Trophoblast cell (in vitro differentiated cells and primary cell): ENCODE measurements at regions not wholly inside any gene's neighbourhood (a gene's known extent, or its start where the extent isn't known, plus 50 kb on each side); places are given as distances from the start of the nearest gene placed in this dataset.
A peak's percentile ranks its signal among the peaks of the same experiment; 100 is the strongest.

ENCODE experiments used
- DNase-seq, 2 donors: peaks; one replicate each; pipeline ENCODE4 v3.0.0-alpha.2; 2016
- H2AFZ ChIP-seq: 2 replicates; pipeline ENCODE4 v1.6.1; 2013; ENCODE audit warnings: low read length, moderate library complexity, mild to moderate bottlenecking; ENCODE audit not compliant: insufficient read depth, poor library complexity
- H2AK5ac ChIP-seq: 2 replicates; pipeline ENCODE4 v1.6.1; 2013; ENCODE audit warnings: mild to moderate bottlenecking, low read length
- H2BK120ac ChIP-seq: 2 replicates; pipeline ENCODE4 v1.6.1; 2013; ENCODE audit warnings: low read length, mild to moderate bottlenecking, moderate library complexity; ENCODE audit not compliant: insufficient read depth, poor library complexity
- H2BK12ac ChIP-seq: 2 replicates; pipeline ENCODE4 v1.6.1; 2013; ENCODE audit warnings: mild to moderate bottlenecking, low read length, moderate library complexity
- H2BK5ac ChIP-seq: 2 replicates; pipeline ENCODE4 v1.6.1; 2013; ENCODE audit warnings: low read length, low read depth, moderate library complexity, mild to moderate bottlenecking; ENCODE audit not compliant: poor library complexity
- H3K14ac ChIP-seq: 2 replicates; pipeline ENCODE4 v1.6.1; 2013; ENCODE audit warnings: mild to moderate bottlenecking, low read length
- H3K18ac ChIP-seq: 2 replicates; pipeline ENCODE4 v1.6.1; 2013; ENCODE audit warnings: mild to moderate bottlenecking, low read length
- H3K23ac ChIP-seq: 2 replicates; pipeline ENCODE4 v1.6.1; 2013; ENCODE audit warnings: low read length
- H3K27ac ChIP-seq: 2 replicates; pipeline ENCODE4 v1.5.1; 2013; ENCODE audit warnings: low read depth, mild to moderate bottlenecking, inconsistent platforms, low read length, moderate library complexity
- H3K27me3 ChIP-seq: 2 replicates; pipeline ENCODE4 v1.6.1; 2013; ENCODE audit warnings: inconsistent platforms, mild to moderate bottlenecking, low read length, moderate library complexity; ENCODE audit not compliant: insufficient read depth
- H3K36me3 ChIP-seq, 2 experiments: 1 replicate in 1 of 2; 2 replicates in 1 of 2; pipeline ENCODE4 v1.6.1; 2013; ENCODE audit warnings: low read length in 2 of 2, mild to moderate bottlenecking in 2 of 2, moderate library complexity in 1 of 2; ENCODE audit not compliant: insufficient read depth in 2 of 2, control insufficient read depth in 1 of 2
- H3K4ac ChIP-seq: 2 replicates; pipeline ENCODE4 v1.6.1; 2013; ENCODE audit warnings: low read depth, mild to moderate bottlenecking, low read length, moderate library complexity
- H3K4me1 ChIP-seq, 2 experiments: 1 replicate in 1 of 2; 2 replicates in 1 of 2; pipeline ENCODE4 v1.6.1; 2013; ENCODE audit warnings: low read length in 2 of 2, mild to moderate bottlenecking in 2 of 2, moderate library complexity in 1 of 2; ENCODE audit not compliant: insufficient read depth in 2 of 2, control insufficient read depth in 1 of 2
- H3K4me2 ChIP-seq: 2 replicates; pipeline ENCODE4 v1.6.1; 2013; ENCODE audit warnings: inconsistent platforms, mild to moderate bottlenecking, low read length, moderate library complexity
- H3K4me3 ChIP-seq: 2 replicates; pipeline ENCODE4 v1.5.1; 2013; ENCODE audit warnings: mild to moderate bottlenecking, low read depth, low read length, inconsistent platforms
- H3K79me1 ChIP-seq: one replicate; pipeline ENCODE4 v1.6.1; 2013; ENCODE audit warnings: low read length
- H3K79me2 ChIP-seq: 2 replicates; pipeline ENCODE4 v1.6.1; 2013; ENCODE audit warnings: low read length, mild to moderate bottlenecking; ENCODE audit not compliant: control insufficient read depth, insufficient read depth, poor library complexity
- H3K9ac ChIP-seq: 2 replicates; pipeline ENCODE4 v1.6.1; 2013; ENCODE audit warnings: mild to moderate bottlenecking, low read length
- H3K9me3 ChIP-seq: 2 replicates; pipeline ENCODE4 v1.6.1; 2013; ENCODE audit warnings: low read depth, mild to moderate bottlenecking, control low read depth, inconsistent platforms, low read length; ENCODE audit not compliant: insufficient read depth
- H4K12ac ChIP-seq: 2 replicates; pipeline ENCODE4 v1.6.1; 2013; ENCODE audit warnings: low read depth, mild to moderate bottlenecking, low read length, moderate library complexity
- H4K8ac ChIP-seq: 2 replicates; pipeline ENCODE4 v1.6.1; 2013; ENCODE audit warnings: low read depth, mild to moderate bottlenecking, low read length, moderate library complexity
- H4K91ac ChIP-seq: one replicate; pipeline ENCODE4 v1.6.1; 2013; ENCODE audit warnings: low read depth, mild to moderate bottlenecking, low read length, moderate library complexity
- WGBS: extraction: QIAGEN DNeasy Blood & Tissue Kit; methylation state at CpG from one replicate; pipeline ENCODE4 v1.1.7; 2013; ENCODE audit warnings: missing lambda C conversion rate; ENCODE audit not compliant: insufficient read length, insufficient coverage; ENCODE audit errors: extremely low coverage; 5-methylcytosine and 5-hydroxymethylcytosine counted together

DNA sequence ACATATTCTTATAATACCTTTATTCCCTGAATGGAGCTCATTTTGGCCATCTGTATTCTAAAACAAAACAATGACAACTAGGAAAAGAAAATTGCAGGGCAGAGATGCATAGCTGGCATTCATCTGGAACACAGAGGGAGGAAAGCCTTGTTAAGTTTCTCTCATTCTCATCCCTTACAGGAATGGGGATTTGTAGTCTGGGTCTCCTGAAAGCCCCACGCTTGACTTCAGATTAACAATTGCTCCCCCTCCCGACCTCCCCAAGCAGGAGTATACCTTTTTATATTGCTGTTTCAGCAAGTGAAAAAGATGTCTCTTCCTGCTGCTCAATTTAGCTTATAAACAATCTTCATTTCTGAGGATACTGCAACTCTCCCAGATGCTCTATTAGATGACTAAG is 812.1 kb downstream of the EFNA5 start:
- Histone ChIP-seq H2BK5ac (no peak overlapping the region), H3K27ac (no peak overlapping the region), H3K4me2 (no peak overlapping the region), H2BK12ac (no peak overlapping the region), H3K14ac (no peak overlapping the region), H4K8ac (no peak overlapping the region), H3K79me1 (no peaks in the 10 kb centered on the region), H3K9ac (no peak overlapping the region), H3K23ac (no peak overlapping the region), H3K4ac (no peak overlapping the region), H3K36me3 (no peaks in the 10 kb centered on the region), H3K4me1 (peaks cover 0 to 2% of the 10 kb centered on the region in 2 experiments), H3K18ac (no peak overlapping the region), H4K91ac (no peak overlapping the region), H3K27me3 (no peaks in the 10 kb centered on the region), H2AFZ (no peak overlapping the region), H4K12ac (no peak overlapping the region), H3K9me3 (no peaks in the 10 kb centered on the region), H3K4me3 (no peak overlapping the region), H2BK120ac (no peak overlapping the region), H2AK5ac (no peak overlapping the region), H3K79me2 (no peaks in the 10 kb centered on the region)
- no CpG with 5 or more reads among the region's 2 CpGs for WGBS
- no peak for DNase-seq

DNA sequence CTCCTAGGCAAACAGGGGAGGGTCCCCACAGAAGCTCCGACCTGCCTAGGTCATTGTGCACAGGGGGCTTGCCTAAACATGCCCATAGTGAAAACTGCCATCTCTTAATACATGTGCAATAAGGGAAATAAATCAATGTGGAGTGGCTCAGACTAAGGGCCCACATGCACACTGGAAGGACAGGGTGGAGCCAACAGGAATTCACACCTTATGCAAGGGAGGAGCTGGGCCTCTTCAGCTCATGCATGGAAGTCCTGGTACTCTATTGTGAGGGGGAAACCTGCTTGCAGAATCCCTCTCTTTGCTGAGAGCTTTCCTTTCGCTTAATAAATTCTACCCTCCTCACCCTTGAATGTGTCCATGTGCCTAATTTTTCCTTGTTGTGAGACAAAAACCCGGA is 815.8 kb downstream of the EFNA5 start:
- Histone ChIP-seq H3K18ac (no peak overlapping the region), H2BK12ac (no peak overlapping the region), H3K4me1 (no peaks in the 10 kb centered on the region), H3K4me3 (no peak overlapping the region), H3K14ac (no peak overlapping the region), H2BK120ac (peak overlapping the region; percentile 1), H3K4ac (no peak overlapping the region), H4K91ac (no peak overlapping the region), H3K79me1 (no peaks in the 10 kb centered on the region), H2AFZ (no peak overlapping the region), H3K9me3 (no peaks in the 10 kb centered on the region), H3K36me3 (no peaks in the 10 kb centered on the region), H3K79me2 (no peaks in the 10 kb centered on the region), H3K4me2 (no peak overlapping the region), H3K23ac (no peak overlapping the region), H3K27ac (no peak overlapping the region), H2AK5ac (no peak overlapping the region), H3K27me3 (no peaks in the 10 kb centered on the region), H4K8ac (no peak overlapping the region), H4K12ac (peak overlapping the region; percentile 30), H3K9ac (no peak overlapping the region), H2BK5ac (no peak overlapping the region)
- no peak for DNase-seq
- WGBS: no CpG with 5 or more reads among the region's 3 CpGs

DNA sequence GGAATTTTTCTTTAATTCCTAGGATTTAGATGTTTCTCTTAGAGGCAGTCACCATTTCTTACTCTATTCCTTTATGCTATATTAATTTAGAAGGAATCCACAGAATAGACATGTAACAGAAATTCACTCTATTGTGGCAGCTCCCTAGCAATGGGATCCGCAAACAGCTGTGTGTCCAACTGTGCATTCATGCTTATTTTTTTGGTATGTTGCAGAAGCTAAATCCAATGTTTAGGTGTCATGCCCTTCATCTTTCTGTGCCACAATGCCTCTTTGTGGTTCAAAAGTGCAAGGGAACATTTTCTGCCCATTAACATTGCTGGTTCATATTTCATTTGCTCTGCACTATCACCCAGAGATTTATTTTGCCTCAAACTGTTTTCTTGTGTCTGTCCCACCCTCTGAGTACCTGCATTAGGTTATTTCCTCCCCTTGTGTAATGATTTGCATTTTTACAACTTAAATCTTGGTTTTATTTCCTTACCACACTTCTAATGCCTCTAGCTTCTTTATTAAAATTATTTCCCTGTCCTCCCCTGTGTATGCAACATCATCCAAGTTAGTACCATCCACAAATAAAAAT is 816.5 kb downstream of the EFNA5 start:
- whole genome bisulfite sequencing: no CpG with 5 or more reads among the region's 1 CpG
- H4K12ac ChIP-seq: no peak overlapping the region
- H3K27ac ChIP-seq: no peak overlapping the region
- no peak overlapping the region for H3K23ac ChIP-seq
- H3K27me3 ChIP-seq: no peaks in the 10 kb centered on the region
- H3K36me3 ChIP-seq: no peaks in the 10 kb centered on the region
- H2BK120ac ChIP-seq: no peak overlapping the region
- no peak overlapping the region for H2BK12ac ChIP-seq
- no peak overlapping the region for H2AFZ ChIP-seq
- H2AK5ac ChIP-seq: no peak overlapping the region
- no peak overlapping the region for H3K4ac ChIP-seq
- no peaks in the 10 kb centered on the region for H3K79me1 ChIP-seq
- no peak overlapping the region for H3K4me2 ChIP-seq
- H4K91ac ChIP-seq: no peak overlapping the region
- no peaks in the 10 kb centered on the region for H3K4me1 ChIP-seq
- DNase-seq: no peak
- H3K18ac ChIP-seq: no peak overlapping the region
- H4K8ac ChIP-seq: no peak overlapping the region
- H3K79me2 ChIP-seq: no peaks in the 10 kb centered on the region
- no peak overlapping the region for H3K9ac ChIP-seq
- no peaks in the 10 kb centered on the region for H3K9me3 ChIP-seq
- no peak overlapping the region for H3K4me3 ChIP-seq
- no peak overlapping the region for H2BK5ac ChIP-seq
- no peak overlapping the region for H3K14ac ChIP-seq

DNA sequence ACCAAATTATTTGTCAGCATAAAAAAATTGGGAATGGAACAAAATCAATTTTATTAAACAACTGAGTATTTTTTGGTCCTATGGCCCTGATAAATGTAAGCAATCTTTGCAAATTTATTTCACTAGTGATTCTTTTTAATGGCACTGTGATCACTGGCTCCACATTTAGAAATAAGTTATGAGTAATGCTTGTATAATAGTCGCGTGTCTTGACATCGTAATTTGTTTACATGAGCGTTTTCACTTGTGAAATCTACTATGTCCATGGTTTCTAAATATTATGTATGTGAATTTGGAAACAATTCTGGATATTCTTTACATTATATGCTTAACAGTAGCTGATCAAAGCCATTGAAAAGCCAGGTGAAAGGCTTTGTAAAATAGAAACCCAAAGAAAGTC is 817.5 kb downstream of the EFNA5 start:
- H3K4ac ChIP-seq: no peak overlapping the region
- H3K14ac ChIP-seq: no peak overlapping the region
- no peaks in the 10 kb centered on the region for H3K4me1 ChIP-seq
- H3K4me2 ChIP-seq: no peak overlapping the region
- no peak overlapping the region for H3K27ac ChIP-seq
- no peaks in the 10 kb centered on the region for H3K79me1 ChIP-seq
- WGBS: no CpG with 5 or more reads among the region's 4 CpGs
- H4K12ac ChIP-seq: no peak overlapping the region
- no peaks in the 10 kb centered on the region for H3K36me3 ChIP-seq
- H3K9me3 ChIP-seq: no peaks in the 10 kb centered on the region
- H2AK5ac ChIP-seq: no peak overlapping the region
- H3K79me2 ChIP-seq: no peaks in the 10 kb centered on the region
- no peak overlapping the region for H2AFZ ChIP-seq
- H3K9ac ChIP-seq: no peak overlapping the region
- H4K91ac ChIP-seq: no peak overlapping the region
- H3K27me3 ChIP-seq: no peaks in the 10 kb centered on the region
- no peak overlapping the region for H3K23ac ChIP-seq
- no peak overlapping the region for H2BK120ac ChIP-seq
- no peak overlapping the region for H2BK12ac ChIP-seq
- H4K8ac ChIP-seq: no peak overlapping the region
- no peak overlapping the region for H2BK5ac ChIP-seq
- H3K4me3 ChIP-seq: no peak overlapping the region
- no peak for DNase-seq
- no peak overlapping the region for H3K18ac ChIP-seq
